Natural killer cell (primary cell): ENCODE measurements at regions not wholly inside any gene's neighbourhood (a gene's known extent, or its start where the extent isn't known, plus 50 kb on each side); places are given as distances from the start of the nearest gene placed in this dataset.

Experiments
- ATAC-seq, 3 donors: fragments of 150-1000 bp in 2 of 3; fragments of 200-7000 bp in 1 of 3; cut with Tn5 transposase; 1 replicate in 1 of 3; 2 replicates in 2 of 3; pipeline ENCODE4 v1.10.0; 2021; ENCODE audit warnings: mild to moderate bottlenecking in 2 of 3, moderate library complexity in 2 of 3
- DNase-seq, 2 donors: peaks; one replicate each; pipeline versions ENCODE4 v3.0.0 to v3.0.0-alpha.2; 2013 to 2021; ENCODE audit warnings: mixed read lengths in 1 of 2
- H3K27ac ChIP-seq: one replicate; pipeline ENCODE4 v1.5.1; 2013; ENCODE audit warnings: mild to moderate bottlenecking, low read length
- H3K27me3 ChIP-seq: one replicate; pipeline ENCODE4 v1.6.1; 2013; ENCODE audit warnings: low read length; ENCODE audit not compliant: control insufficient read depth, insufficient read depth
- H3K36me3 ChIP-seq: one replicate; pipeline ENCODE4 v1.6.1; 2013; ENCODE audit warnings: low read length; ENCODE audit not compliant: control insufficient read depth, insufficient read depth
- H3K4me1 ChIP-seq: one replicate; pipeline ENCODE4 v1.6.1; 2013; ENCODE audit warnings: low read length; ENCODE audit not compliant: control insufficient read depth, insufficient read depth
- H3K4me3 ChIP-seq: one replicate; pipeline ENCODE4 v1.5.1; 2013; ENCODE audit warnings: low read length
- H3K9me3 ChIP-seq: one replicate; pipeline ENCODE4 v1.6.1; 2013; ENCODE audit warnings: low read length; ENCODE audit not compliant: control insufficient read depth, insufficient read depth
- H3K27ac Mint-ChIP-seq, 2 donors: one replicate each; pipeline ENCODE4 v1.8.0; 2022; ENCODE audit warnings: mild to moderate bottlenecking in 2 of 2, mixed read lengths in 2 of 2, moderate library complexity in 1 of 2
- H3K27me3 Mint-ChIP-seq, 2 donors: one replicate each; pipeline ENCODE4 v1.8.0; 2022; ENCODE audit warnings: low read depth in 2 of 2, mixed read lengths in 2 of 2
- H3K36me3 Mint-ChIP-seq: one replicate; pipeline ENCODE4 v1.8.0; 2022; ENCODE audit warnings: mixed read lengths
- H3K4me1 Mint-ChIP-seq, 2 donors: one replicate each; pipeline ENCODE4 v1.8.0; 2022; ENCODE audit warnings: mixed read lengths in 2 of 2
- H3K4me3 Mint-ChIP-seq: one replicate; pipeline ENCODE4 v1.8.0; 2022; ENCODE audit warnings: mild to moderate bottlenecking, moderate library complexity, mixed read lengths
- H3K9me3 Mint-ChIP-seq, 2 donors: one replicate each; pipeline ENCODE4 v1.8.0; 2022; ENCODE audit warnings: mixed read lengths in 2 of 2
- WGBS: methylation state at CpG from one replicate; pipeline ENCODE4 v1.1.7; 2013; ENCODE audit warnings: missing lambda C conversion rate; ENCODE audit not compliant: insufficient coverage; 5-methylcytosine and 5-hydroxymethylcytosine counted together
- intact Hi-C: fragments of 100-400 bp; cut with micrococcal nuclease; formaldehyde crosslinking; loops from one replicate; pipeline ENCODE4 v1.14.2; 2022
- TF ChIP-seq, protein P1 (sequence below): fragments of 200-600 bp; IDR thresholded peaks from one replicate; pipeline ENCODE4 v1.8.0; 2022; ENCODE audit warnings: antibody characterized with exemption

DNA sequence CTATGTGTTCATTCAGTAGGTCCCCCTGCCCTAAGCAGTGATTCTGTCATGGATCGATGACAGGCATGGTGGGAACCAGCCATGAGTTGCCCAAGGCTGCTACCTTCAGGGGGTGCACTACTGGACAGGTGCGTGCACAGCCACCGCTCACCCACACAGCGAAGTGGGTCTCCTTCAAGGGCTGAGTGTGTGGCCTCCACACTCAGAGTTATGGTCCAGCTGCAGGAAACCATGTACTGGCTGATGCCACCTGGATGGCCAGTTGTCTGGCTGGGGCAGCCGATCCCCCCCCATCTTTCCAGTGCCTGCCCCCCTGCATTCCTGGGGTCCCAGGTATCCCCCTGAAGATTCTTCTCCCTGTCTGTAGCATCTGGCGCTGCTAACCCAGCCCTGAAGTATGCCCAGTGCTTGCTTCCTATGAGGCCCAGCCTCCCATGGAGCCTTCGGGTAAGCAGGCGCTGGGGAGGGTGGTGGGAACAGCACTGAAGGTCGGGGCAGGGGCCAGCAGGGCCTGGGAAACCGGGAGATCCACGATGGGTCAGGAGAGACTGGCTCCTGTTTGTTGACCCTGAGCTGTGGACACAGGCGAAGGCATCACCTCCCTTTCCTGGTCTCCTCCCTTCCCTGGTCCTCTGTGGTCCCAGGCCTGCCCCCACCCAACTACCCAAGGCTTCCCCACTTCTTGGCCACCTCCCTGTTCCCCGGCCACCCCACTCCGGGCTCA, 106.0 kb downstream of the VEGFA start:
- peaks cover 5 to 8% of the 10 kb centered on the region in 2 donors for H3K27me3 Mint-ChIP-seq
- Histone ChIP-seq H3K4me3 (no peak overlapping the region), H3K4me1 (no peaks in the 10 kb centered on the region), H3K27me3 (no peaks in the 10 kb centered on the region), H3K27ac (no peak overlapping the region), H3K36me3 (no peaks in the 10 kb centered on the region), H3K9me3 (no peaks in the 10 kb centered on the region)
- 83% methylated on average over 14 of the region's 14 CpGs for WGBS
- DNase-seq (no peak), ATAC-seq (no peak)
- TF ChIP-seq, protein P1, sequence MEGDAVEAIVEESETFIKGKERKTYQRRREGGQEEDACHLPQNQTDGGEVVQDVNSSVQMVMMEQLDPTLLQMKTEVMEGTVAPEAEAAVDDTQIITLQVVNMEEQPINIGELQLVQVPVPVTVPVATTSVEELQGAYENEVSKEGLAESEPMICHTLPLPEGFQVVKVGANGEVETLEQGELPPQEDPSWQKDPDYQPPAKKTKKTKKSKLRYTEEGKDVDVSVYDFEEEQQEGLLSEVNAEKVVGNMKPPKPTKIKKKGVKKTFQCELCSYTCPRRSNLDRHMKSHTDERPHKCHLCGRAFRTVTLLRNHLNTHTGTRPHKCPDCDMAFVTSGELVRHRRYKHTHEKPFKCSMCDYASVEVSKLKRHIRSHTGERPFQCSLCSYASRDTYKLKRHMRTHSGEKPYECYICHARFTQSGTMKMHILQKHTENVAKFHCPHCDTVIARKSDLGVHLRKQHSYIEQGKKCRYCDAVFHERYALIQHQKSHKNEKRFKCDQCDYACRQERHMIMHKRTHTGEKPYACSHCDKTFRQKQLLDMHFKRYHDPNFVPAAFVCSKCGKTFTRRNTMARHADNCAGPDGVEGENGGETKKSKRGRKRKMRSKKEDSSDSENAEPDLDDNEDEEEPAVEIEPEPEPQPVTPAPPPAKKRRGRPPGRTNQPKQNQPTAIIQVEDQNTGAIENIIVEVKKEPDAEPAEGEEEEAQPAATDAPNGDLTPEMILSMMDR, result no peak
- no peak overlapping the region for H3K4me3 Mint-ChIP-seq
- no peaks in the 10 kb centered on the region for H3K9me3 Mint-ChIP-seq
- intact Hi-C loops, result no loop called here
- no peaks in the 10 kb centered on the region for H3K36me3 Mint-ChIP-seq
- H3K4me1 Mint-ChIP-seq, result no peaks in the 10 kb centered on the region
- no peak overlapping the region for H3K27ac Mint-ChIP-seq

DNA sequence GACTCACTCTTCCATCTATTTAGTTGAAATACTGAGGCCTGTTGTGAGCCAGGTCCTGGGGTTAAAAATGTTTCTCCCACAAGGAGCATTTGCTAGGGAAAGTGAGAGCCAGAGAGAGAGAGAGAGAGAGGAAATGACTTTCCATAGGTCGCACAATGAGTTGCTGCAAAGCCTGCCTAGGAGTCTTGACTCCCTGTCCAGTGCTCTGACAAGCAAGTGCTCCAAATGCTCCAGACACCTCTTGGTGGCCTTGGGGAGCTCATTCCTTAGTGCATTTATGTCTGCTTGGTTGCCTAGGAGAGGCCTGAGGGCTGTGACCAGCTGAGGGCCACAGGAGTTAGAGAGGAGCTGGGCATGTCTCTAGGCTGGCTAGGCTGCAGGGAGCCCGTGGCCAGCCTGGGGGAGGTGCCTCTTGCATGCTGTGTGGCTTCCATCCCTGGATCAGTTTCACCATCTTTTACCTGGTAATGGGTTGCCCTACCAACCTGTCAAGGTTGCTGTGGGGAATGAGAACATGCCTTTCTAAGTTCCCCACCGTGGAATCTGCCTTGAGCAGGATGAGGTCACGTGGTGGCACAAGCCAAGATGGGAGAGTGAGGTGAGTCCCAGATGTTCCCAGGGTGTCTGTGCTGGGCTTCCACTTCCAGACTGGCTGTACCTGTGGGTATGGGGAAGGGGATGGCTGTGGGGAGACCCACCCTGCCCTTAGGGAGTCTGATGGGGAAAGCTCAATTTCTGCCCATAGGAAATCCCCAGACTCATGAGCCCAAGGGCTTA, 105.0 kb downstream of the VEGFA start:
- intact Hi-C loops, result no loop called here
- Mint-ChIP-seq H3K9me3 (no peaks in the 10 kb centered on the region), H3K4me1 (no peaks in the 10 kb centered on the region), H3K36me3 (no peaks in the 10 kb centered on the region), H3K27me3 (peaks cover 5 to 8% of the 10 kb centered on the region in 2 donors), H3K4me3 (no peak overlapping the region), H3K27ac (no peak overlapping the region)
- Histone ChIP-seq H3K27ac (no peak overlapping the region), H3K36me3 (no peaks in the 10 kb centered on the region), H3K4me1 (no peaks in the 10 kb centered on the region), H3K9me3 (no peaks in the 10 kb centered on the region), H3K4me3 (no peak overlapping the region), H3K27me3 (no peaks in the 10 kb centered on the region)
- no peak for ATAC-seq
- 83% methylated on average over 4 of the region's 4 CpGs for WGBS
- no peak for DNase-seq
- TF ChIP-seq, protein P1, result no peak

DNA sequence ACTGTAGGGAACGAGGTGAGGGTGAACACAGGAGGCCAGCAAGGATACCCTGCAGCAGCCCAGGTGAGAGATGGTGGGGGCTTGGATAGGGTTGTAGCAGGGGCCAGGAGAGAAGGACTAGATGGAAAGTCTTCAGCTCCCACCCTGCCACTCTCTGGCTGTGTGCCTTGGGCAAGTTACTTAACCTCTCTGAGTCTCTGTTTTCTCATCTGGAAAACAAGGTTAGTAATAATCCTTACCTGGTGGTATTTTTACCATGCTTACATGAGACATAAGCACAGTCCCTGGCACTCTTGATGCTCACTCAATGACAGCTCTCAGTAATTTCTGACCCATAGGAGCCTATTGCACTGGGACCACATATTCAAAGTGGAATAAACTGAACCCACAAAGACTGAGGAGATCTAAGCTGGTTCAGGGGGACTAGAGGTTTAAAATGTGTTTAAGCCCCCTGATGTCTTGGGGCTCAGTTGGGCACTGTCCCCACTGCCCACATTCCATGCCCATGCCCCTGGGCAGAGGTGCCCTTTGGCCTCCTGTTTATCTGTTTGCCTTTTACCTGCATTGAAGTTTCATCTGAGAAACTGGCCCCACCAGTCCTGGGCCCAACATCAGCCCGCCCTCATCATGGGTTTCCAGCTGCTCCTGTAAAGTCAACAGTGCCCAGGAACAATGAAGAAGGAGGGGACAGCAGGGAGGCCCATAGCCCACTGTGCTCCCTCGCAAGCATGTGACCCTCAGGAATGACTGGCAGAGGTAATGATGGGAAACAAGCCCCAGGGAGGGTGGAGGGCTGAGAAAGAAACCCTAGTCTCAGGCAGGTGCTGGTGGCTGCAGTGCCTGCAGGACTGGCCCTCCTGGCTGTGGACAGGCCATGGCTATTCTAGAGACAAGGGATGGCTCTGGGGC, 104.0 kb downstream of the VEGFA start:
- WGBS, result 82% methylated on average over 3 of the region's 3 CpGs

More for the DNA sequence above, 104.0 kb downstream of the VEGFA start:
- Mint-ChIP-seq H3K9me3 (no peaks in the 10 kb centered on the region), H3K27me3 (peaks cover 5 to 8% of the 10 kb centered on the region in 2 donors), H3K27ac (no peak overlapping the region), H3K36me3 (no peaks in the 10 kb centered on the region), H3K4me3 (no peak overlapping the region), H3K4me1 (no peaks in the 10 kb centered on the region)
- no peaks in the 10 kb centered on the region for H3K27me3 ChIP-seq
- no peaks in the 10 kb centered on the region for H3K4me1 ChIP-seq
- H3K27ac ChIP-seq, result no peak overlapping the region
- intact Hi-C loops, result no loop called here
- H3K9me3 ChIP-seq, result no peaks in the 10 kb centered on the region
- DNase-seq (no peak), ATAC-seq (no peak)
- no peaks in the 10 kb centered on the region for H3K36me3 ChIP-seq
- no peak overlapping the region for H3K4me3 ChIP-seq
- TF ChIP-seq, protein P1, result no peak
